Smooth muscle cell (in vitro differentiated cells): ENCODE measurements at regions not wholly inside any gene's neighbourhood (a gene's known extent, or its start where the extent isn't known, plus 50 kb on each side); places are given as distances from the start of the nearest gene placed in this dataset.
"Not testable (repeated sequence)": the region's sequence is repeated elsewhere in the genome, so short reads cannot be mapped to it uniquely, and the experiment has no call there.

ENCODE experiments used
- DNase-seq: peaks from one replicate; lab custom pipeline; 2025; ENCODE audit not compliant: unreplicated experiment; lab: John Stamatoyannopoulos, UW
- H2AFZ ChIP-seq: fragments of 200-600 bp; sonication (generic); 2 replicates; pipeline ENCODE4 v1.6.0; 2016; ENCODE audit warnings: antibody characterized with exemption, low read depth, mild to moderate bottlenecking
- H3F3A ChIP-seq: fragments of 200-600 bp; sonication (generic); 2 replicates; pipeline ENCODE4 v1.6.0; 2017; ENCODE audit warnings: antibody characterized with exemption, low read depth
- H3K27ac ChIP-seq: fragments of 200-600 bp; sonication (generic); 2 replicates; pipeline ENCODE4 v1.5.1; 2016; ENCODE audit warnings: low read depth, mild to moderate bottlenecking
- H3K27me3 ChIP-seq: fragments of 200-600 bp; sonication (generic); 2 replicates; pipeline ENCODE4 v1.6.1; 2016; ENCODE audit warnings: low read depth, mild to moderate bottlenecking
- H3K36me3 ChIP-seq: fragments of 200-600 bp; sonication (generic); 2 replicates; pipeline ENCODE4 v1.5.1; 2016; ENCODE audit warnings: low read depth
- H3K4me1 ChIP-seq: fragments of 200-600 bp; sonication (generic); 2 replicates; pipeline ENCODE4 v1.5.1; 2016; ENCODE audit warnings: low read depth
- H3K4me2 ChIP-seq: fragments of 200-600 bp; sonication (generic); 2 replicates; pipeline ENCODE4 v1.6.0; 2016; ENCODE audit warnings: mild to moderate bottlenecking
- H3K4me3 ChIP-seq: fragments of 200-600 bp; sonication (generic); 2 replicates; pipeline ENCODE4 v1.5.1; 2016; ENCODE audit warnings: mild to moderate bottlenecking
- H3K79me2 ChIP-seq: fragments of 200-600 bp; sonication (generic); 2 replicates; pipeline ENCODE4 v1.6.0; 2016; ENCODE audit warnings: low read depth, mild to moderate bottlenecking
- H3K9ac ChIP-seq: fragments of 200-600 bp; sonication (generic); 2 replicates; pipeline ENCODE4 v1.6.0; 2016; ENCODE audit warnings: low read depth
- H3K9me3 ChIP-seq: fragments of 200-600 bp; sonication (generic); replicated peaks from 2 replicates; pipeline ENCODE4 v1.5.1; 2016; ENCODE audit warnings: low read depth
- H4K20me1 ChIP-seq: fragments of 200-600 bp; sonication (generic); 2 replicates; pipeline ENCODE4 v1.6.0; 2016; ENCODE audit warnings: low read depth
- WGBS: methylation state at CpG from one replicate; pipeline ENCODE4 v1.1.7; 2016; ENCODE audit warnings: low lambda C conversion rate; 5-methylcytosine and 5-hydroxymethylcytosine counted together
- TF ChIP-seq, protein P1 (sequence below): fragments of 200-600 bp; sonication (generic); IDR thresholded peaks from 2 replicates; pipeline ENCODE4 v1.5.1; 2017; ENCODE audit warnings: borderline replicate concordance, mild to moderate bottlenecking, antibody characterized with exemption; ENCODE audit not compliant: insufficient read depth, poor library complexity, severe bottlenecking

DNA sequence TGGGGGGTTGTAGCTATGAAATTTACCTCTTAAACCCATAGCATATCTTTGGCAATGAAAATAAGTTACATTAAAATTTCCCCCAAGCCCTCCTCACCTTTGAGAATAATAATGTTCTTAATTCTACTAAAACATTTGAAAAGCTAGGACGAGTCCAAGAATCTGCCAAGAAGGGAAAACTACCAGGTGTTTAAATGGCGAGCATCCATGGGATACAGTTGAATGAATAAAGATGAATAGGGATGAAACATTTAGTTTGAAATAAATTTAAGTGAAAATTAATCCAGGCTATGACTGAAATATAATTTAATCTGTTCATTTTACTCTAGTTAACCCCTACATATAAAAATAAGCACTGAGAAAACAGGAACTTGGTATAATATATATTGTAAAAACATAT lies 536.7 kb downstream of the FLRT2 start:
- H3K4me1 ChIP-seq: no peaks in the 10 kb centered on the region
- TF ChIP-seq, protein P1, sequence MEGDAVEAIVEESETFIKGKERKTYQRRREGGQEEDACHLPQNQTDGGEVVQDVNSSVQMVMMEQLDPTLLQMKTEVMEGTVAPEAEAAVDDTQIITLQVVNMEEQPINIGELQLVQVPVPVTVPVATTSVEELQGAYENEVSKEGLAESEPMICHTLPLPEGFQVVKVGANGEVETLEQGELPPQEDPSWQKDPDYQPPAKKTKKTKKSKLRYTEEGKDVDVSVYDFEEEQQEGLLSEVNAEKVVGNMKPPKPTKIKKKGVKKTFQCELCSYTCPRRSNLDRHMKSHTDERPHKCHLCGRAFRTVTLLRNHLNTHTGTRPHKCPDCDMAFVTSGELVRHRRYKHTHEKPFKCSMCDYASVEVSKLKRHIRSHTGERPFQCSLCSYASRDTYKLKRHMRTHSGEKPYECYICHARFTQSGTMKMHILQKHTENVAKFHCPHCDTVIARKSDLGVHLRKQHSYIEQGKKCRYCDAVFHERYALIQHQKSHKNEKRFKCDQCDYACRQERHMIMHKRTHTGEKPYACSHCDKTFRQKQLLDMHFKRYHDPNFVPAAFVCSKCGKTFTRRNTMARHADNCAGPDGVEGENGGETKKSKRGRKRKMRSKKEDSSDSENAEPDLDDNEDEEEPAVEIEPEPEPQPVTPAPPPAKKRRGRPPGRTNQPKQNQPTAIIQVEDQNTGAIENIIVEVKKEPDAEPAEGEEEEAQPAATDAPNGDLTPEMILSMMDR: no peak
- no peaks in the 10 kb centered on the region for H4K20me1 ChIP-seq
- H3K27me3 ChIP-seq: no peaks in the 10 kb centered on the region
- H3F3A ChIP-seq: no peaks in the 10 kb centered on the region
- no peak overlapping the region for H3K4me3 ChIP-seq
- H3K4me2 ChIP-seq: no peak overlapping the region
- H3K27ac ChIP-seq: no peak overlapping the region
- 84% methylated on average over 2 of the region's 2 CpGs for WGBS
- no peaks in the 10 kb centered on the region for H3K9me3 ChIP-seq
- no peak overlapping the region for H3K9ac ChIP-seq
- H3K79me2 ChIP-seq: no peaks in the 10 kb centered on the region
- no peak for DNase-seq
- H3K36me3 ChIP-seq: no peaks in the 10 kb centered on the region
- no peak overlapping the region for H2AFZ ChIP-seq

DNA sequence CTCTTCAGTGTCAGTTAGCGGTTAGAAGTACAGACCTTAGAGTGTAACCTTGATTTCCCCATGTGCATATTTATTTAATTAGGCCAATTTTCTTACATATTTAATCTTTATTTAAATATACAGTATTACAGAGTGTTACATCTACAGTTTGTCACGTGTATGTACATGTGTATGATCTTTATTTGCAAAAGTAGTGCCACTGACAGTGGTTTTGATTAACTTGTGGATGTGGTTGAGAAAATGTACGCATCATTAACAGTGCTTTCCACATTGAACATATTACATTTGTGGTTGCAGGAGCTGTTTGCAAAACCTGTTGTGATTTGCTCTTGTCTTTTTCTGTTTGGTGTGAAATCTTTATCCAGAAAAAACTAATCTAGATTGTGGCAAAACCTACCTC lies 535.5 kb downstream of the FLRT2 start:
- Histone ChIP-seq H3K4me1 (no peaks in the 10 kb centered on the region), H3K4me2 (no peak overlapping the region), H3K9me3 (no peaks in the 10 kb centered on the region), H4K20me1 (no peaks in the 10 kb centered on the region), H3K4me3 (no peak overlapping the region), H3K36me3 (no peaks in the 10 kb centered on the region), H3K9ac (no peak overlapping the region), H3F3A (no peaks in the 10 kb centered on the region), H2AFZ (no peak overlapping the region), H3K27me3 (no peaks in the 10 kb centered on the region), H3K79me2 (no peaks in the 10 kb centered on the region), H3K27ac (no peak overlapping the region)
- WGBS: 84% methylated on average over 3 of the region's 3 CpGs
- DNase-seq: no peak
- TF ChIP-seq, protein P1: no peak

DNA sequence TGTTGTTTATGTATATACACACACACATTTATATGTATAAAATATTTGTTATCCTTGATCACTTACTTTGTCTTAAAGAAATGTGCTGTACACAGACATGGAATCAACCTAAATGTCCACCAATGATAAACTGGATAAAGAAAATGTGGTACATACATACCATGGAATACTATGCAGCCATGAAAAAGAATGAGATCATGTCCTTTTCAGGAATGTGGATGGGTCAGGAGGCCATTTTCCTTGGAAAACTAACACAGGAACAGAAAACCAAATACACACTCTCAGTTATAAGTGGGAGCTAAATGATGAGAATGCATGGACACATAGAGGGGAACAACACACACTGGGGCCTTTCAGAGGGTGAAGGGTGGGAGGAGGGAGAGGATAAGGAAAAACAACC lies 534.7 kb downstream of the FLRT2 start:
- DNase-seq, H3K9ac ChIP-seq, H3K4me2 ChIP-seq, H3K27me3 ChIP-seq, H3F3A ChIP-seq, H3K27ac ChIP-seq, H3K79me2 ChIP-seq, H4K20me1 ChIP-seq, H2AFZ ChIP-seq, H3K4me1 ChIP-seq, H3K9me3 ChIP-seq, H3K36me3 ChIP-seq, H3K4me3 ChIP-seq: not testable (repeated sequence)

DNA sequence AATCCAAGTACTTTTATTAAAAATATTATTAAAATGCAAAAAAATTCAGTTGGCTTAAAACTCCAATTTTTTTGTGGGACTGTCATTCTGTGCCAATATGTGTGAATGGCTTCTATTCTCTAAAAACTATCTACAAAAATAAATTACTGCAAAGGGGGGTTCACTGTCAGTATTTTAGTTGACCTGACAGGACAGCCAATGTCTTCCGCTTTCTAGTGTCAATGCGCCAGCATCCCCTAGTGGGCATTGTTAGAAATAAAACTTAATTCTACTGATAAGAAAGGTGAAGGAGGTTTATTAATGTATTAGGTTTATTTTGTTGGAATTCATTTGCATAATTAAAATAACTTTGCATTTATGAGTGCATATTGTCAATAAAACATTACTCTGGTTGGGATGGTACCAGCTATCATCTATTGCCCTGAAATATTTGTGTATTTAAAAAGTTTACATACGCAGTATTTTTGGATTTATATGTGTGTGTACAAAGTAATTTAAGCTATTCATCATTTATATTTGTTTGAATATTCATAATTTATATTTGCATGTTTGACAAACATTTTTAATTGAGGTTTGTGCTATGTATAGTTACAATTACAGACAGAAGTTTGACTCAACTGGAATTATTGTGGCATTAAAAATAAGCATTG lies 527.2 kb downstream of the FLRT2 start:
- Histone ChIP-seq H3K27ac (no peak overlapping the region), H3K27me3 (no peaks in the 10 kb centered on the region), H3K4me1 (no peaks in the 10 kb centered on the region), H3K4me3 (no peak overlapping the region), H3K9ac (no peak overlapping the region), H3K36me3 (no peaks in the 10 kb centered on the region), H3K4me2 (no peak overlapping the region), H4K20me1 (no peaks in the 10 kb centered on the region), H3F3A (no peaks in the 10 kb centered on the region), H3K9me3 (no peaks in the 10 kb centered on the region), H2AFZ (no peak overlapping the region), H3K79me2 (no peaks in the 10 kb centered on the region)
- DNase-seq: no peak
- WGBS: 43% methylated on average over 3 of the region's 3 CpGs
- TF ChIP-seq, protein P1: peak; percentile 82
